ENCODE measurements at regions not wholly inside any gene's neighbourhood (a gene's known extent, or its start where the extent isn't known, plus 50 kb on each side); places are given as distances from the start of the nearest gene placed in this dataset.

DNA sequence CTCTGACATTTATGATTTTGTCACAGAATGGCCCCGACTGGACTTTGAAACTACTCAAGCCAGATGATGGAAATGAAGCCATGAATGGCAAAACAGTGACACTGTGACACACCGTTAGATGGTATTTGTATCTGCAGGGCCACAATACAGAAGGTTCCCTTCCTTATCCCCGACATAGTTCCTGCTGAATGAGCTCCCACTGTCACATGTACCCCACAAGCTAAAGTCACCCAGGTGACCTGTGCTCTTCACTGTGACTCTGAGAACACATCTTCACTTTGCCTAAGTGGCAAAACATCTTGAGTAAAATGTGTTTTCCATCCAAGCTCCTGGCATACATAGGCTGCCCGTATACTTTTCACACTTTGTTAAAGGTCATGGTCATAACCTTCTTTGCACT is 89.5 kb downstream of the LSM5 start:
- H3K4me3 ChIP-seq (ENCODE audit: low read length) = no peak overlapping the region
- H3K27me3 ChIP-seq (ENCODE audit: control insufficient read depth in 1 of 2, insufficient read depth in 2 of 2, low read length in 2 of 2) = no peaks in the 10 kb centered on the region
- no peaks in the 10 kb centered on the region for H3K4me1 ChIP-seq (ENCODE audit: insufficient read depth, low read length)
- DNase-seq (no peak), ATAC-seq (ENCODE audit: poor library complexity) (no peak)
- no peak overlapping the region for H3K4me3 Mint-ChIP-seq
- H3K27me3 Mint-ChIP-seq = peaks cover 13% of the 10 kb centered on the region
- H3K9me3 ChIP-seq (ENCODE audit: control insufficient read depth in 1 of 2, insufficient read depth in 1 of 2, low read length in 2 of 2) = peaks cover 0 to 4% of the 10 kb centered on the region in 2 experiments
- intact Hi-C loops (cut with DNase I, micrococcal nuclease) = no loop called here
- H3K36me3 ChIP-seq (ENCODE audit: insufficient read depth, low read length) = no peaks in the 10 kb centered on the region
- TF ChIP-seq, protein P1, sequence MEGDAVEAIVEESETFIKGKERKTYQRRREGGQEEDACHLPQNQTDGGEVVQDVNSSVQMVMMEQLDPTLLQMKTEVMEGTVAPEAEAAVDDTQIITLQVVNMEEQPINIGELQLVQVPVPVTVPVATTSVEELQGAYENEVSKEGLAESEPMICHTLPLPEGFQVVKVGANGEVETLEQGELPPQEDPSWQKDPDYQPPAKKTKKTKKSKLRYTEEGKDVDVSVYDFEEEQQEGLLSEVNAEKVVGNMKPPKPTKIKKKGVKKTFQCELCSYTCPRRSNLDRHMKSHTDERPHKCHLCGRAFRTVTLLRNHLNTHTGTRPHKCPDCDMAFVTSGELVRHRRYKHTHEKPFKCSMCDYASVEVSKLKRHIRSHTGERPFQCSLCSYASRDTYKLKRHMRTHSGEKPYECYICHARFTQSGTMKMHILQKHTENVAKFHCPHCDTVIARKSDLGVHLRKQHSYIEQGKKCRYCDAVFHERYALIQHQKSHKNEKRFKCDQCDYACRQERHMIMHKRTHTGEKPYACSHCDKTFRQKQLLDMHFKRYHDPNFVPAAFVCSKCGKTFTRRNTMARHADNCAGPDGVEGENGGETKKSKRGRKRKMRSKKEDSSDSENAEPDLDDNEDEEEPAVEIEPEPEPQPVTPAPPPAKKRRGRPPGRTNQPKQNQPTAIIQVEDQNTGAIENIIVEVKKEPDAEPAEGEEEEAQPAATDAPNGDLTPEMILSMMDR (IDR thresholded peaks at IDR 0.05) = no peak
- no peak overlapping the region for H3K27ac Mint-ChIP-seq
- H3K36me3 Mint-ChIP-seq (ENCODE audit: low read depth) = no peaks in the 10 kb centered on the region
- no peak overlapping the region for H3K27ac ChIP-seq (ENCODE audit: low read depth in 1 of 2, low read length in 2 of 2)
- no peaks in the 10 kb centered on the region for H3K9me3 Mint-ChIP-seq
- POLR2A ChIA-PET = no interaction called here
- no peaks in the 10 kb centered on the region for H3K4me1 Mint-ChIP-seq (ENCODE audit: low read depth)
- CTCF ChIA-PET = no interaction called here

DNA sequence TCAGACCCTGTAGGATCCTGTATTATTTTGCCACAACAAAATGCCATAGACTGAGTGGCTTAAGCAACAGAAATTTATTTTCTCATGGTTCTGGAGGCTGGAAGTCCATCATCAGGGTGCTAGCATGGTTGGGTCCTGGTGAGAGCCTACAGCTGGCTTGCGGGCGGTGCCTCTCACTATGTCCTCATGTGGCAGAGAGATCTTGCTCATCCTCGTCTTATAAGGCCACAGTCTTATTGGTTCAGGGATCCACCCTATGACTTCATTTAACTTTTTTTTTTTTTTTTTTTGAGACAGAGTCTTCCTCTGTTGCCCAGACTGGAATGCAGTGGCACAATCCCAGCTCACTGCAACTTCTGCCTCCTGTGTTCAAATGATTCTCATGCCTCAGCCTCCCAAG is 90.9 kb downstream of the LSM5 start:
- Mint-ChIP-seq H3K27me3 (peaks cover 11% of the 10 kb centered on the region), H3K9me3 (no peaks in the 10 kb centered on the region), H3K27ac (no peak overlapping the region), H3K4me3 (no peak overlapping the region), H3K4me1 (ENCODE audit: low read depth) (no peaks in the 10 kb centered on the region), H3K36me3 (ENCODE audit: low read depth) (no peaks in the 10 kb centered on the region)
- Histone ChIP-seq H3K36me3 (ENCODE audit: insufficient read depth, low read length) (no peaks in the 10 kb centered on the region), H3K27ac (ENCODE audit: low read depth in 1 of 2, low read length in 2 of 2) (no peak overlapping the region), H3K9me3 (ENCODE audit: control insufficient read depth in 1 of 2, insufficient read depth in 1 of 2, low read length in 2 of 2) (peaks cover 0 to 4% of the 10 kb centered on the region in 2 experiments), H3K4me1 (ENCODE audit: insufficient read depth, low read length) (no peaks in the 10 kb centered on the region), H3K4me3 (ENCODE audit: low read length) (no peak overlapping the region), H3K27me3 (ENCODE audit: control insufficient read depth in 1 of 2, insufficient read depth in 2 of 2, low read length in 2 of 2) (peaks cover 0 to 4% of the 10 kb centered on the region in 2 experiments)
- CTCF ChIA-PET = no interaction called here
- ATAC-seq (ENCODE audit: poor library complexity) (no peak), DNase-seq (no peak)
- POLR2A ChIA-PET = no interaction called here
- intact Hi-C loops (cut with DNase I, micrococcal nuclease) = no loop called here
- TF ChIP-seq, protein P1 (IDR thresholded peaks at IDR 0.05) = no peak

DNA sequence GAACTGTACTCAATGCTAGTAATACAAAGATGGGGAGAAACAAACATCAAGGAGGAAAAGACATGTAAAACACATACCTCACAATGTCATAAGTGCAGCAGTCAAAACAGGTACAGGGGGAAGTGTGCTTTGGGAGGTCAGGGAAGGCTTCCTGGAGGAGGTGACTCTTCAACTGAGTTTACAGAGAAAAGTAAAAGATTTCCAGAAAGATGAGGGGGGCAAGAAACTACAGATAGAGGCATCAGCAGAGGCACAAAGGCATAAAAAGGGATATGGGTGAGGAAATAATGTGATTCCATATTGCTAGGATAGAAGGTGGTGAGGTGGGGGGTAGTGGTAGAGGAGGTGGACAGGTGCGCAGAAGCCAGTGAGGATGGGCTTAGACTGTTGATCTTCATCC is 95.0 kb downstream of the LSM5 start:
- Mint-ChIP-seq H3K36me3 (ENCODE audit: low read depth) (no peaks in the 10 kb centered on the region), H3K27ac (no peak overlapping the region), H3K27me3 (no peaks in the 10 kb centered on the region), H3K4me1 (ENCODE audit: low read depth) (no peaks in the 10 kb centered on the region), H3K9me3 (no peaks in the 10 kb centered on the region), H3K4me3 (no peak overlapping the region)
- TF ChIP-seq, protein P1 (IDR thresholded peaks at IDR 0.05) = no peak
- DNase-seq (no peak), ATAC-seq (ENCODE audit: poor library complexity) (no peak)
- intact Hi-C loops (cut with DNase I, micrococcal nuclease) = no loop called here
- no peak overlapping the region for H3K27ac ChIP-seq (ENCODE audit: low read depth in 1 of 2, low read length in 2 of 2)
- no peak overlapping the region for H3K4me3 ChIP-seq (ENCODE audit: low read length)
- ChIA-PET CTCF (no interaction called here), POLR2A (no interaction called here)
- peaks cover 0 to 4% of the 10 kb centered on the region in 2 experiments for H3K9me3 ChIP-seq (ENCODE audit: control insufficient read depth in 1 of 2, insufficient read depth in 1 of 2, low read length in 2 of 2)
- H3K4me1 ChIP-seq (ENCODE audit: insufficient read depth, low read length) = no peaks in the 10 kb centered on the region
- no peaks in the 10 kb centered on the region for H3K36me3 ChIP-seq (ENCODE audit: insufficient read depth, low read length)
- H3K27me3 ChIP-seq (ENCODE audit: control insufficient read depth in 1 of 2, insufficient read depth in 2 of 2, low read length in 2 of 2) = peaks cover 0 to 4% of the 10 kb centered on the region in 2 experiments
